ENCODE measurements at regions not wholly inside any gene's neighbourhood (a gene's known extent, or its start where the extent isn't known, plus 50 kb on each side); places are given as distances from the start of the nearest gene placed in this dataset.

GRCh38 chr9:102047549-102047948, 309.1 kb upstream of the GRIN3A start:
- TF ChIP-seq EZH2 (IDR thresholded peaks at IDR 0.05): no peak
- no peak for TF ChIP-seq POLR2AphosphoS5 (IDR thresholded peaks at IDR 0.05; ENCODE audit: borderline replicate concordance, low read depth, low read length)
- TF ChIP-seq FOXP2 (optimal IDR thresholded peaks at IDR 0.05; ENCODE audit: control extremely low read depth, extremely low read length, insufficient read depth): no peak

Measured in SK-N-MC (cell line).